ENCODE measurements at regions not wholly inside any gene's neighbourhood (a gene's known extent, or its start where the extent isn't known, plus 50 kb on each side); places are given as distances from the start of the nearest gene placed in this dataset.

- Mint-ChIP-seq H3K4me3 (ENCODE audit: low read depth, unreplicated experiment) (no peak overlapping the region), H3K27me3 (ENCODE audit: unreplicated experiment) (no peaks in the 10 kb centered on the region), H3K36me3 (ENCODE audit: insufficient read depth, unreplicated experiment) (no peaks in the 10 kb centered on the region), H3K9me3 (ENCODE audit: low read depth, unreplicated experiment) (peaks cover 4% of the 10 kb centered on the region), H3K4me1 (ENCODE audit: low read depth, unreplicated experiment) (peaks cover 39% of the 10 kb centered on the region), H3K27ac (ENCODE audit: unreplicated experiment) (no peak overlapping the region)
- no peak for DNase-seq
- CTCF ChIA-PET = interaction anchor here (0.6 to 2.1 kb wide), 2 partner anchors 16 to 52 kb away, joined by 3 to 4 read pairs; no protein-coding TSS in a partner anchor
- no TSS peak for BruUV-seq (replicated peaks)
- TF ChIP-seq CTCF (IDR thresholded peaks at IDR 0.05; ENCODE audit: unreplicated experiment) = no peak
- intact Hi-C loops (cut with micrococcal nuclease; ENCODE audit: unreplicated experiment) = no loop called here
These were observed 96.5 kb upstream of the THRB start for GRCh38 chr3:24591191-24591590.

- Mint-ChIP-seq H3K4me1 (ENCODE audit: low read depth, unreplicated experiment) (peaks cover 39% of the 10 kb centered on the region), H3K27ac (ENCODE audit: unreplicated experiment) (no peak overlapping the region), H3K36me3 (ENCODE audit: insufficient read depth, unreplicated experiment) (no peaks in the 10 kb centered on the region), H3K4me3 (ENCODE audit: low read depth, unreplicated experiment) (no peak overlapping the region), H3K27me3 (ENCODE audit: unreplicated experiment) (no peaks in the 10 kb centered on the region), H3K9me3 (ENCODE audit: low read depth, unreplicated experiment) (peaks cover 4% of the 10 kb centered on the region)
- DNase-seq = no peak
- no peak for TF ChIP-seq CTCF (IDR thresholded peaks at IDR 0.05; ENCODE audit: unreplicated experiment)
- CTCF ChIA-PET = interaction anchor here (0.6 kb wide), 1 partner anchor 51 kb away, joined by 3 read pairs; no protein-coding TSS in a partner anchor
- intact Hi-C loops (cut with micrococcal nuclease; ENCODE audit: unreplicated experiment) = no loop called here
- no TSS peak for BruUV-seq (replicated peaks)
These were observed 97.3 kb upstream of the THRB start for GRCh38 chr3:24591661-24592555.

- TF ChIP-seq CTCF (IDR thresholded peaks at IDR 0.05; ENCODE audit: unreplicated experiment) = no peak
- H3K27ac Mint-ChIP-seq (ENCODE audit: unreplicated experiment) = no peak overlapping the region
- peaks cover 8% of the 10 kb centered on the region for H3K36me3 Mint-ChIP-seq (ENCODE audit: insufficient read depth, unreplicated experiment)
- intact Hi-C loops (cut with micrococcal nuclease; ENCODE audit: unreplicated experiment) = no loop called here
- H3K9me3 Mint-ChIP-seq (ENCODE audit: low read depth, unreplicated experiment) = peaks cover 4% of the 10 kb centered on the region
- H3K4me3 Mint-ChIP-seq (ENCODE audit: low read depth, unreplicated experiment) = no peak overlapping the region
- DNase-seq = no peak
- H3K4me1 Mint-ChIP-seq (ENCODE audit: low read depth, unreplicated experiment) = peaks cover 55% of the 10 kb centered on the region
- H3K27me3 Mint-ChIP-seq (ENCODE audit: unreplicated experiment) = no peaks in the 10 kb centered on the region
- CTCF ChIA-PET = no interaction called here
- no TSS peak for BruUV-seq (replicated peaks)
These were observed 99.5 kb upstream of the THRB start for GRCh38 chr3:24594161-24594560.

- H3K4me3 Mint-ChIP-seq (ENCODE audit: low read depth, unreplicated experiment) = no peak overlapping the region
- no peak for TF ChIP-seq CTCF (IDR thresholded peaks at IDR 0.05; ENCODE audit: unreplicated experiment)
- intact Hi-C loops (cut with micrococcal nuclease; ENCODE audit: unreplicated experiment) = loop anchor here (5.0 kb wide), 1 partner anchor 73 kb away; no protein-coding TSS in a partner anchor
- peak; percentile 14 for DNase-seq
- peaks cover 8% of the 10 kb centered on the region for H3K36me3 Mint-ChIP-seq (ENCODE audit: insufficient read depth, unreplicated experiment)
- CTCF ChIA-PET = interaction anchor here (0.7 to 1.3 kb wide), 2 partner anchors 12 to 415 kb away, joined by 3 read pairs; no protein-coding TSS in a partner anchor
- peaks cover 4% of the 10 kb centered on the region for H3K9me3 Mint-ChIP-seq (ENCODE audit: low read depth, unreplicated experiment)
- BruUV-seq (replicated peaks) = no TSS peak
- H3K4me1 Mint-ChIP-seq (ENCODE audit: low read depth, unreplicated experiment) = peaks cover 54% of the 10 kb centered on the region
- peak overlapping the region; percentile 13 for H3K27ac Mint-ChIP-seq (ENCODE audit: unreplicated experiment)
- no peaks in the 10 kb centered on the region for H3K27me3 Mint-ChIP-seq (ENCODE audit: unreplicated experiment)
These were observed 101.1 kb upstream of the THRB start for GRCh38 chr3:24595796-24596195.

Measured in Calu3 (cell line).